A549 (cell line): ENCODE measurements at regions not wholly inside any gene's neighbourhood (a gene's known extent, or its start where the extent isn't known, plus 50 kb on each side); places are given as distances from the start of the nearest gene placed in this dataset.

Experiments
- ATAC-seq, 2 experiments: fragments of 200-7000 bp in 1 of 2; fragments of >200 bp in 1 of 2; cut with Nextera tagmentation in 1 of 2; cut with Tn5 transposase in 1 of 2; 3 replicates each; pipeline versions ENCODE4 v1.8.0 to v1.9.1; 2018 to 2020; ENCODE audit warnings: mild to moderate bottlenecking in 1 of 2, moderate library complexity in 1 of 2
- CTCF ChIA-PET: fragments of 300-600 bp; sonication (Branson Sonifier 250); formaldehyde crosslinking; extraction: SDS; loops from one replicate; lab custom pipeline; 2021; ENCODE audit warnings: antibody characterized with exemption, inconsistent platforms; lab: Yijun Ruan, JAX
- POLR2A ChIA-PET: fragments of 350-600 bp; formaldehyde crosslinking; extraction: SDS; loops from one replicate; lab custom pipeline; 2021; ENCODE audit warnings: antibody characterized with exemption, inconsistent platforms; lab: Yijun Ruan, JAX
- DNase-seq, 2 experiments: peaks; one replicate each; pipeline versions ENCODE4 v3.0.0 to v3.0.0-alpha.2; 2011 to 2016; ENCODE audit warnings: low read depth in 1 of 2, low spot score in 1 of 2
- FAIRE-seq: peaks from 2 replicates; lab custom pipeline; 2011; peaks lifted over from hg19 to GRCh38; lab: Jason Lieb, UNC
- H3K27ac ChIP-seq, 2 experiments: fragments of >200 bp; sonication (Bioruptor Twin); formaldehyde crosslinking; 3 replicates each; pipeline ENCODE4 v1.5.1; 2016 to 2017
- H3K4me1 ChIP-seq: fragments of >200 bp; sonication (Bioruptor Twin); formaldehyde crosslinking; 3 replicates; pipeline ENCODE4 v1.6.1; 2016
- H3K4me2 ChIP-seq: fragments of >200 bp; sonication (Bioruptor Twin); formaldehyde crosslinking; 3 replicates; pipeline ENCODE4 v1.6.1; 2016
- H3K4me3 ChIP-seq: fragments of >200 bp; sonication (Bioruptor Twin); formaldehyde crosslinking; 3 replicates; pipeline ENCODE4 v1.5.1; 2016
- H3K9me3 ChIP-seq: fragments of >200 bp; sonication (Bioruptor Twin); formaldehyde crosslinking; 3 replicates; pipeline ENCODE4 v1.6.1; 2016
- CBX2 ChIP-seq: fragments of 200-600 bp; sonication (generic); IDR thresholded peaks from 2 replicates; pipeline ENCODE4 v1.6.1; 2016; ENCODE audit warnings: low read depth, mild to moderate bottlenecking, borderline replicate concordance
- E2F6 ChIP-seq: IDR thresholded peaks from 2 replicates; pipeline ENCODE4 v1.6.1; 2012; ENCODE audit warnings: low read depth, borderline replicate concordance
- EHF ChIP-seq: fragments of 250-450 bp; sonication (Bioruptor Pico); IDR thresholded peaks from 2 replicates; pipeline ENCODE4 v1.5.0; 2020; ENCODE audit warnings: mild to moderate bottlenecking
- EHMT2 ChIP-seq: fragments of 200-600 bp; sonication (generic); IDR thresholded peaks from 2 replicates; pipeline ENCODE4 v1.6.1; 2016; ENCODE audit warnings: antibody characterized with exemption, low read depth, mild to moderate bottlenecking, moderate library complexity
- EP300 ChIP-seq, 2 experiments: fragments of >200 bp; sonication (Bioruptor Twin); formaldehyde crosslinking; IDR thresholded peaks; 2 replicates in 1 of 2; 3 replicates in 1 of 2; pipeline ENCODE4 v1.6.1; 2016 to 2017
- FOSL2 ChIP-seq, 2 experiments: fragments of 450-650 bp in 1 of 2; fragments of >200 bp in 1 of 2; sonication (Bioruptor Twin) in 1 of 2; formaldehyde crosslinking; IDR thresholded peaks; 2 replicates each; pipeline versions ENCODE4 v1.5.0 to v1.6.1; 2016 to 2020; ENCODE audit warnings: mild to moderate bottlenecking in 1 of 2, moderate library complexity in 1 of 2
- GATA3 ChIP-seq: IDR thresholded peaks from 2 replicates; pipeline ENCODE4 v1.6.1; 2012; ENCODE audit warnings: borderline replicate concordance
- HEYL ChIP-seq: fragments of 250-450 bp; sonication (Bioruptor Pico); IDR thresholded peaks from 2 replicates; pipeline ENCODE4 v1.8.0; 2021; ENCODE audit warnings: mild to moderate bottlenecking, moderate library complexity
- HOXB13 ChIP-seq: fragments of 250-450 bp; sonication (Bioruptor Pico); IDR thresholded peaks from 2 replicates; pipeline ENCODE4 v1.5.0; 2020; ENCODE audit warnings: low read depth, mild to moderate bottlenecking, moderate library complexity
- JUNB ChIP-seq: fragments of >200 bp; sonication (Bioruptor Twin); formaldehyde crosslinking; IDR thresholded peaks from 2 replicates; pipeline ENCODE4 v1.6.1; 2016
- KDM1A ChIP-seq: fragments of 200-600 bp; sonication (generic); IDR thresholded peaks from 2 replicates; pipeline ENCODE4 v1.6.1; 2016; ENCODE audit warnings: low read depth, mild to moderate bottlenecking
- MAFK ChIP-seq: fragments of 450-650 bp; IDR thresholded peaks from 2 replicates; pipeline ENCODE4 v1.6.1; 2014; ENCODE audit not compliant: partially characterized antibody
- MAZ ChIP-seq: fragments of 150-350 bp; IDR thresholded peaks from 2 replicates; pipeline ENCODE4 v1.6.1; 2014; ENCODE audit warnings: antibody characterized with exemption, low read depth, low read length, borderline replicate concordance
- NR3C1 ChIP-seq: fragments of >200 bp; sonication (Bioruptor Twin); formaldehyde crosslinking; IDR thresholded peaks from 3 replicates; pipeline ENCODE4 v1.6.1; 2017
- POLR2AphosphoS2 ChIP-seq: conservative IDR thresholded peaks from 2 replicates; pipeline ENCODE4 v1.6.1; 2012; ENCODE audit warnings: low read length, improper control_type of control experiment, inconsistent platforms
- RCOR1 ChIP-seq: fragments of 150-350 bp; IDR thresholded peaks from 2 replicates; pipeline ENCODE4 v1.6.1; 2014; ENCODE audit warnings: antibody characterized with exemption, low read length, low read depth
- RFX5 ChIP-seq: fragments of 450-650 bp; IDR thresholded peaks from 2 replicates; pipeline ENCODE4 v1.7.1; 2014; ENCODE audit warnings: antibody characterized with exemption, mild to moderate bottlenecking, moderate library complexity
- SREBF2 ChIP-seq: fragments of 450-650 bp; IDR thresholded peaks from 2 replicates; pipeline ENCODE4 v1.6.1; 2014; ENCODE audit warnings: mild to moderate bottlenecking, moderate library complexity
- TFCP2L1 ChIP-seq: fragments of 250-450 bp; sonication (Bioruptor Pico); IDR thresholded peaks from 2 replicates; pipeline ENCODE4 v1.5.0; 2021; ENCODE audit warnings: mild to moderate bottlenecking
- ZC3H11A ChIP-seq: fragments of 450-650 bp; IDR thresholded peaks from 2 replicates; pipeline ENCODE4 v1.6.1; 2014; ENCODE audit warnings: antibody characterized with exemption, mild to moderate bottlenecking
- ZNF302 ChIP-seq: fragments of 250-450 bp; sonication (Bioruptor Pico); IDR thresholded peaks from 2 replicates; pipeline ENCODE4 v1.9.0; 2021; ENCODE audit warnings: inconsistent platforms, mild to moderate bottlenecking, moderate library complexity
- ZSCAN20 ChIP-seq: fragments of 250-450 bp; sonication (Bioruptor Pico); IDR thresholded peaks from 2 replicates; pipeline ENCODE4 v1.8.0; 2022; ENCODE audit warnings: mild to moderate bottlenecking, moderate library complexity
- WGBS: methylation state at CpG from one replicate; pipeline ENCODE4 v1.1.6; 2017; ENCODE audit errors: missing lambda C conversion rate; 5-methylcytosine and 5-hydroxymethylcytosine counted together
- TF ChIP-seq, protein P1 (sequence below): fragments of 150-350 bp; IDR thresholded peaks from 2 replicates; pipeline ENCODE4 v1.6.1; 2014; ENCODE audit warnings: low read depth, mild to moderate bottlenecking, low read length
- TF ChIP-seq, protein P2 (sequence below): fragments of >200 bp; sonication (Bioruptor Twin); formaldehyde crosslinking; IDR thresholded peaks from 3 replicates; pipeline ENCODE4 v1.6.1; 2016

DNA sequence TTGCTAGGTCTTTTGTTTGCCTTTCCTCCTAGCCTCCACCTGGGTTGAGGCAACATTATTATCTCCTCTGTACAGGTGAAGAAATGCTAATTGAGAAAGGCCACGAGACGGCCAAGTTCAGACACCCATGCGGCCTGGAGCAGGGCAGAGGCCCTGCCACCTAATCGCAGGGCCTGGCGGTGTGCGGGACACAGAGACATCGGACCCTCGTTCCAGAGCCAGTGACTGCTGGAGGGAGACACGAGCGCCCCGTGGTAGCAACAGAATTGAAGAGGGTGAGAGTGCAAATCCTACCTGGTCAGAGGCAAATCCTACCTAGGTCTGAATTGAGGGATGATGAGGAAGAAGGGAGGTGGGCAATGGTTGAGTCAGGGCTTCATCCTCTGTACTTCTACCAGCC lies 113.8 kb upstream of the MEF2A start:
- ATAC-seq (no peak), FAIRE-seq (no peak), DNase-seq (no peak)
- H3K4me2 ChIP-seq, result no peak overlapping the region
- CTCF ChIA-PET, result no interaction called here
- H3K4me3 ChIP-seq, result no peak overlapping the region
- H3K4me1 ChIP-seq, result no peaks in the 10 kb centered on the region
- WGBS, result 82% methylated on average over 11 of the region's 11 CpGs
- H3K9me3 ChIP-seq, result no peaks in the 10 kb centered on the region
- TF ChIP-seq RFX5 (no peak), TFCP2L1 (CRISPR knock-in tag) (no peak), EP300 (IDR thresholded peaks at IDR 0.05) (no peak), JUNB (no peak), MAFK (no peak)
- TF ChIP-seq, protein P1, sequence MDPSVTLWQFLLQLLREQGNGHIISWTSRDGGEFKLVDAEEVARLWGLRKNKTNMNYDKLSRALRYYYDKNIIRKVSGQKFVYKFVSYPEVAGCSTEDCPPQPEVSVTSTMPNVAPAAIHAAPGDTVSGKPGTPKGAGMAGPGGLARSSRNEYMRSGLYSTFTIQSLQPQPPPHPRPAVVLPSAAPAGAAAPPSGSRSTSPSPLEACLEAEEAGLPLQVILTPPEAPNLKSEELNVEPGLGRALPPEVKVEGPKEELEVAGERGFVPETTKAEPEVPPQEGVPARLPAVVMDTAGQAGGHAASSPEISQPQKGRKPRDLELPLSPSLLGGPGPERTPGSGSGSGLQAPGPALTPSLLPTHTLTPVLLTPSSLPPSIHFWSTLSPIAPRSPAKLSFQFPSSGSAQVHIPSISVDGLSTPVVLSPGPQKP, result no peak
- POLR2A ChIA-PET, result no interaction called here
- no peak overlapping the region for H3K27ac ChIP-seq

- TF ChIP-seq HOXB13 (no peak), EHMT2 (no peak), ZC3H11A (no peak), HEYL (CRISPR knock-in tag) (no peak), CBX2 (no peak), EHF (CRISPR knock-in tag) (no peak), KDM1A (no peak), ZSCAN20 (CRISPR knock-in tag) (no peak), E2F6 (no peak)
- TF ChIP-seq, protein P2, sequence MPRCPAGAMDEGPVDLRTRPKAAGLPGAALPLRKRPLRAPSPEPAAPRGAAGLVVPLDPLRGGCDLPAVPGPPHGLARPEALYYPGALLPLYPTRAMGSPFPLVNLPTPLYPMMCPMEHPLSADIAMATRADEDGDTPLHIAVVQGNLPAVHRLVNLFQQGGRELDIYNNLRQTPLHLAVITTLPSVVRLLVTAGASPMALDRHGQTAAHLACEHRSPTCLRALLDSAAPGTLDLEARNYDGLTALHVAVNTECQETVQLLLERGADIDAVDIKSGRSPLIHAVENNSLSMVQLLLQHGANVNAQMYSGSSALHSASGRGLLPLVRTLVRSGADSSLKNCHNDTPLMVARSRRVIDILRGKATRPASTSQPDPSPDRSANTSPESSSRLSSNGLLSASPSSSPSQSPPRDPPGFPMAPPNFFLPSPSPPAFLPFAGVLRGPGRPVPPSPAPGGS, result no peak
- Histone ChIP-seq H3K9me3 (no peaks in the 10 kb centered on the region), H3K4me1 (no peaks in the 10 kb centered on the region), H3K4me2 (no peak overlapping the region), H3K27ac (no peak overlapping the region; a peak in 1 of 6 replicates), H3K4me3 (no peak overlapping the region)
- WGBS, result 78% methylated on average over 24 of the region's 24 CpGs
- ATAC-seq, result no peak; a peak in 2 of 6 replicates
- no peak for FAIRE-seq
- no peak for DNase-seq
- ChIA-PET POLR2A (no interaction called here), CTCF (no interaction called here)
Measured at GRCh38 chr15:99452728-99453636, 112.8 kb upstream of the MEF2A start.

- H3K4me1 ChIP-seq, result no peaks in the 10 kb centered on the region
- 71% methylated on average over 6 of the region's 6 CpGs for WGBS
- CTCF ChIA-PET, result interaction anchor here (0.6 kb wide), 1 partner anchor 9 kb away, joined by 3 read pairs; no protein-coding TSS in a partner anchor
- ATAC-seq (no peak; a peak in 1 of 6 replicates), FAIRE-seq (no peak), DNase-seq (no peak)
- no peak overlapping the region for H3K27ac ChIP-seq
- no peak overlapping the region for H3K4me2 ChIP-seq
- TF ChIP-seq POLR2AphosphoS2 (no peak), NR3C1 (no peak), MAZ (no peak), ZNF302 (CRISPR knock-in tag) (no peak), HEYL (CRISPR knock-in tag) (no peak), RCOR1 (no peak), SREBF2 (no peak), GATA3 (no peak), FOSL2 (IDR thresholded peaks at IDR 0.05) (no peak), FOSL2 (CRISPR knock-in tag; IDR thresholded peaks at IDR 0.05) (no peak)
- POLR2A ChIA-PET, result no interaction called here
- H3K4me3 ChIP-seq, result no peak overlapping the region
- no peaks in the 10 kb centered on the region for H3K9me3 ChIP-seq
Measured at GRCh38 chr15:99453637-99454030, 112.2 kb upstream of the MEF2A start.
